Nucleus accumbens (tissue), 56 donors: ENCODE measurements at regions not wholly inside any gene's neighbourhood (a gene's known extent, or its start where the extent isn't known, plus 50 kb on each side); places are given as distances from the start of the nearest gene placed in this dataset.
"Not testable (repeated sequence)": the region's sequence is repeated elsewhere in the genome, so short reads cannot be mapped to it uniquely, and the experiment has no call there.

Experiments
- DNase-seq, 56 donors: peaks; one replicate each; lab custom pipeline; 2025; lab: John Stamatoyannopoulos, UW

DNA sequence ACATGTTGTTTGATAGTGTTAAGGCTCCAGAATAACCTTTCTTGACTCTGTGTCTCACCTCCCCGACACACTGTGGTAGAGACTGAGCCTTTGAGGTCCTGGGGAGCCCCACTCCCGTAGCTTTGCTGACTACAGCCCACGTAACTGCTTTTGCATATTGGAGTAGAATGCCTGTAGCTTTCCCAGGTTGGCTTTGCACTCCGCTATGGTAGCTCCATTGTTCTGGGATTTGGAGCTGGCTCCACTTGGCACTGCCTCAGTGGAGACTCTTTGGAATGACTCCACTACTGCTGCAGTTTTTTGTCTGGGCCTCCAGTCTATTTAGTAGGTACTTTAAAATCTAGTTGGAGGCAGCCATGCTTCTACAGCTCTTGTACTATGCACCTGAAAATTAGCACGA is 56.2 kb upstream of the ANXA1 start:
- DNase-seq, result peak in 9 of 56 donors; percentile 3 to 41 (median 11)

- DNase-seq, result no peak
Observed at GRCh38 chr9:73093740-73094379, 57.8 kb upstream of the ANXA1 start.

DNA sequence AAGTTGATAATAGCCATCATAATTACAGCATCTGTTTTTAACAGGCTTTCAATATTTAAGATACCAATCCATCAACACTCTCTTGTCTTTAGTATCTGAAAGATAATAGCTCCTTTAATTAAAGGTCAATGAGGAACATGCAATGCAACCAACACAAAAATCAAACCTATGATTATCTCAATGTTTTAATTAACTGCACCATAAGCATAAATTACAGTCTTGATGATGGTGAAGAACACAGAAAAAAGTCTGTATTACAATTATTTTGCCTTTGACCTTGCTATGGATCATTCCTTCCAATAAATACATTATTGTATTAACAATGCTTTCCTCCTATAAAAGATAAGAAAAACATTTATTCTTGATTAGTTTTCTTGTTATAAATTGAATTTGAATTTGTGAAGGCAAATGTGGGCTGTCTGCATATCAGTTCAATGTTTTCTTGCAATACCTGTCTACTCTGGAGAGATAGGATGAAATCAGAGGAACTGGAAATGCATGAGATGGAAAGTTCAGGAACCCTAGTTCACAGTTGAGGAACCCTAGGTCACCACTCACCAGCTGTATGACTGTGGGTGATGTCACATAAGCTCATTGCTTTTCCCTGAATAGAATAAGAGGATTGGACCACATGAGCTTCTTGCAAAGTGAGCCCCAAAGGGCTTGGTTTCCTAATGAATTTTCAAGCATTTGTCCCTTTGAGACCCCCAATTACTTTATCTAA is 58.5 kb upstream of the ANXA1 start:
- no peak for DNase-seq

- no peak for DNase-seq
Observed at GRCh38 chr9:73091909-73092308, 59.8 kb upstream of the ANXA1 start.

DNA sequence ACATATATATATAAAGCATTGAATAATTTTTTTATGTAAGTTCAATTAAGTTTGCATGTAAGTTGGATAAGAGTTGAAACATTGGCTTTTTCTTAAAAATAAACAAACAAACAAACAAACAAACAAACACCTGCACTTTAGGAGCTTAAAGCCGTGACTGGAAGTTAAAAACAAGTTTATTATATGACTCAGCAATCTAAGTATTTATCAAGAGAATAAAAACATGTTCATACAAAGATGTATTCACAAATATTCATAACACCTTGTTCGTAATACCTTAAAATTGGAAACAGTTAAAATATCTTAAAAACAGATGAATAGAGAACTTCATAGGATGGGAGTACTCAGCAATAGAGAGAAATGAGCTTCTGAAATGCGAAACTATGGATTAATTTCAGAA is 61.5 kb upstream of the ANXA1 start:
- no peak for DNase-seq

DNA sequence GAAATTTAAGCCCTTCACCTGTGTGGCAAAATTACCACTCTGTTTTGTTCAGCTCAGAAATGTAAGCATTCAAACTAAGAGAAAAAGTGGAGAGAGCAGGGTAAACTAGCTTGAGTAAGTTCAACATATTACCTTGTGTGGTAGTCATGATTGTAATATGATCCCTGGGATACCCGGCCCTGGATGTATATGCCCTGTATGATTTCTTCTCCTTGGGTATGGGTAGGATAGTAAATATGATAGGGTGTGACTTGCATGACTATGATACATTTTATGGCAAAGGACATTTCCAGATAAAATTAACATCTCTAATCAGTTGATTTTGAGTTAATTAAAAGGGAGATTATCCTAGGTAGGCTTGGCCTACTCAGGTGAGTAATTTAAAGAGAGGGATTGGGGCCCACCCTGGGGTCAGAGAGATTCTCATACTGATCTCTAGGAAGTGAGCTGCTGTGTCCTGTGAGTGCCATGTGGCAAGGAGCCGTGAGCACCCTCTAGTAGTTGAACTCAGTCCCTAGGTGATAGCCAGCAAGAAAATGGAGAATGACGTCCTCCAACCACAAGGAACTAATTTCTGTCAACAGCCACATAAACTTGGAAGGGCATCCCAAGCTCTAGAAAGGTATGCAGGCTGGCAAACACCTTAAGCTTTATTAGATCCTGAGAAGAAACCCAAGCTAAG is 62.2 kb upstream of the ANXA1 start:
- DNase-seq, result no peak

- DNase-seq, result not testable (repeated sequence)
Observed at GRCh38 chr9:73087876-73088275, 63.8 kb upstream of the ANXA1 start.

DNA sequence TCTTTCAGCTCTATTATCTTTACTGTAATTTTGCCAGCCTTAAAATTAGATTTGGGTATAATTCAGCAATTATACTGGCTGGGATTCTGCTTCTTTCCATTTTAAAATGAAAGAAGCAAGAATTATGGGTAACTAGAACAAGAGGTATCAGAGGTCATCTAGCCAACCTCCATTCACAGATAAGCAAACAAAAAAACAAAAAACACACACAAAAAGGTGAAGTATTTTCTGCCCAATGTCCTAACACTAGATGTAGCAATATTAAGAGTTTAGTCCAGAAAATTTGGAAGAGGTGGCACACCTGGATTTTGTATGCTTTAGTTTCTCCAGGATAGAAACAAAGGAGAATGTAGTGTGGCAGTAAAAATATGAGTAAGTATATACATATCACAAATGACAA is 68.1 kb upstream of the ANXA1 start:
- DNase-seq, result no peak

DNA sequence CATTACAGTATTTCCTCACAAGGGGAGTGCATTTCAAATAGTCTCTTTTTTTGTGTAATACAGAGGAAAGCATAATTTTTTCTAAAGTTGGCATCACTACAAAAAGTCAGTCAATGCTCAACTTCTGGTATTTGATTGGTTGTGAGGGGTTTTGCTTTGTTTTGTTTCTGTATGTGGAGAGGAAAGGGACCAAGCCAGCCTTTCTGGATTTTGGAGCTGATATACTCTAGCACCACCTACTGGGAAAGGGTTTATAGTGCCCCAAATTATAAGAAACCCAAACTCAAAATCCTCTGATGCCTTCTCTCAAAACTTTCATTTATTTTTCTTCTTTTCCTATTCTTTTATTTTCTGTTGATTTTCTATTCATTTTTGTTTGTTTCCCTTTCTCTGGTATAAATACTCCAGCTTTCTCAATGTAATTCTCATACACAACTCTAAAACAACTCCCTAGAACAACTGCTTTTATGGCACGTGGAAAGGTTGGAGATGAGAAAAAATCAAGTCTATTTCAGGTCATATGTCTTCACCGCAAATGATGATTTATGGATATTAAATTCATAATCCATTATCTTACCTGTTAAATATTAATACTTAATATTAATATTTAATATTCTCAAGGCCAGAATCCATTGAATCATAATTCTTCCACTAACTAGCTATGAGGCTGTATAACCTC is 69.5 kb upstream of the ANXA1 start:
- DNase-seq, result no peak

DNA sequence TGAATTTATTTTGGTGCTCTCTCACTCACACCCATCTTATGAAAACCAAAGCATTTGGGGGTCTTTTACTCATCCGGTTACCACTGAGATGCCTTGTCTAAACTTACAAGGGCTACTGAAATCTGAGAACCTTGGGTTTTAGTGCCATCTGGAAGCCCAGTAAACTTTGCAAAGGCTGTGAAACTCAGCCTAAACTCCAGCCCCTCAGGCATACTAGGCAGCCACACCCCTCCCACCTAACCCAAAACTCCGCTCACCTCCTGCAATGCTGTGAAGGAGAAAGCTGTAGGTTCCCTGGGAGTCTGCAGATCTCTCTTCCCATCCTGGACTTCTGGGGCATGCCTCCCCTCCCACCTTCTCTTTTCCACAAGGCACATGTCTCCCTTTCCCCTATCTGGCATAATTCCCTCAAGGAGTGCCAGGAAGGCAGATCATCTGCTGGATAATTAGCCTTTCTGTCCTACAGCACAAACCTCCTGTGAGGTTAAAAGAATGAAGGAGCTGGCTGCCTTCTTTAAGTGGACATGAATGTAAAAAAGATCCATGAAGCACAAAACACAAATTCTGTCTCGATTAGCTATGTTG is 71.5 kb upstream of the ANXA1 start:
- no peak for DNase-seq

DNA sequence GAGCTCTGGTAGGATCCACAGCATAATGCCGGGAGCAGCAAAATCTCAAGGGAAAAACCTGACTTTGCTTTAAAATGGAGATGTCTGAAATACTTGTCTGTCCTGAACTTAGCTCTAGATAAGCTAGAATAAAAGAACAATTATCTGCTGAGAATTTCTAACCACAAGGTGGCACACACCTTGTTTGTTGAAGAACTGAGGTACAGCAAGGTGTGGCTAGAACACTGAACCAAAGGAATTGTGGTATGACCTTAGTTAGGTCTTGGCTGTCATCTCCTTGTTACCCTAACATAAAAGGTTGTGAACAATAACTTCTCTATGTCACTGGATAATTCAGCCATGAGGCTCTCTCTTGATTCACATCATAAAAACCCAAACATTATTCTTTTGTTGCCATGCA is 72.3 kb upstream of the ANXA1 start:
- no peak for DNase-seq

DNA sequence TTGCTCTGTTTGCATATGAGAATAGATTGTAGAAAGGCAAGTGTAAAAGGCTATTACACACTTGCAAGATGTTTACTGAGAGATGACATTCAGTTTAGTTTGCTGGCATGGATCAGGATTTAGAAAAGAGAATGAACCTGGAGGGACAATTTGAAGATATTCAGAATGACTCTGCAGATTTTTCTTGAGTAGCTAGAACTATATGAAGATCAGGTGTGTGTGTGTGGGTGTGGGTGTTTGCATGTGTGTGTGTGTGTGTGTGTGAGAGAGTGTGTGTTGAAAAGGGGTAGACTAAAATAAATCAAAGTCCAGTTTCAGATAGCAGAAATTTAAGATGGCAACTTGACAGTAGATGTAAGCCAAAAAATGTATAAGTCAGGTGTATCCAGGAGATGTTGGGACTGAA is 74.0 kb upstream of the ANXA1 start:
- DNase-seq, result no peak

DNA sequence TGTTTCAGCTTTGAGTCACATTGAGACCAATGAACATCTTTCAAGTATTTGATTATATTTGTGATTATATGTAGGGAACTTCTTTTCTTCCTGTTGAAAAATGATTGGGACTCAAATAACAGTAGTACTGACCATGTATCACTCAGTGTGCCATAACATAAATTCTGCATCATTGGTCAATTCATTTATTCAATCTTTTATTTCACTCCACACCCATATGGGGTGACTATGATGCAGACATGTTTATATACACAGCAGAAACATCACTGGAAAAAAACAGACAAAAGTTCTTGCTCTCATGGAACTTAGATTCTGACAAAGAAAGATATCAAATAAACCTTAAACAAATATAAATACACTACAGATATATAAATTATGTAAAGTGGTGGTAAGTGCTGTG is 74.7 kb upstream of the ANXA1 start:
- DNase-seq, result no peak

- DNase-seq, result no peak
Observed at GRCh38 chr9:73074176-73074708, 77.4 kb upstream of the ANXA1 start.

DNA sequence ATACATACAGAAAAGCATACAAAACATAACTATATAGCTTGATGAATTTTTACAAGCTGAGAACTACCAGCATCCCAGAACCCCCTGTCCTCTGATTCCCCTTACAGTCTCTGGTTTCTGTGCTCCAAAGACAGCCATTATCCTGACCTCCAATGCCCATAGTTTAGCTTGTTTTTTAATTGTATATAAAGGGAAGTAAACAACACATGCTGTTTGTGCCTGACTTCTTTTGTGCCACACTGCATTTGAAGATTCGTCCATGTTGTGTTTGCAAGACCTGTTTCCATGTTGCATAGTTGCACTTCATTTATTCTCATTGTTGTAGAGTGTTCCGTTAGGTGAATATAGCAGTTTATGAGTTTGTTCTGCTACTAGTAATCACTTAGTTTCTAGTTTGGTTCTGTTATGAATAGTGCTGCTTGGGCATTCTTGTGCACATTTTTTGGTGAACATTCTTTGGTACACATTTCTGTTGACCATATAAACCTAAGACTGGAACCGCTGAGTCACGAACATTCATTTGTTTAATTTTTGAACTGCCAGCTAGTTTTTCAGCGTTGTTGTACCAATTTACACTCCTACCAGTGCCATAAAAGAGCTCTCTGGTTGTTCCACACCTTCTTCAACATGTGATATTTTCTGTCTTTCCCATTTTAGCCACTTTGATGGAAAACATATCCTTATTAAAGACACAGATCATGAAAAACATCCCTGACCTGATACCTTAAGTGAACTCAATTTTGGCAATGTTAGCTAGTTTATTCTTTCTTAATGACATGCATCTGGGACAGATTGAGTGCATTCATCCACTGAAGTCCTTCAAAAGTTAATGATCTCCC is 78.1 kb upstream of the ANXA1 start:
- DNase-seq, result no peak

DNA sequence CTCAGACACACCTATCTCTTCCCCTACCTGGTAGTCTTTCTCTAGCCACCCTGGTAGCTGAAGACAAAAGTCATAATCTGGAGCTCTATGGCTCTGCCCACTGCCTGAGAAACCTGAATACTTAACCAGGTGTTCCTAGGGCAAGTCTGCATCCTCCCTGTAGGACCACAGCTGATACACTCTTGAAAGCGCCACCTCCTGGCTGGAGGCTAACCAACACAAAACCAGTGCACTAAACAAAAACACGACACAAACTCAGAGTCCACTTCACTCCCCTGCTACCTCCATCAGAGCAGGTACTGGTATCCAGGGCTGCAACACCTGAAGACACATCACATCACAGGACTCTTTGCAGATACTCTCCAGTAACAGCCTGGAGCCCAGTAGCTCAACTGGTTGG is 84.6 kb upstream of the ANXA1 start:
- DNase-seq, result no peak

DNA sequence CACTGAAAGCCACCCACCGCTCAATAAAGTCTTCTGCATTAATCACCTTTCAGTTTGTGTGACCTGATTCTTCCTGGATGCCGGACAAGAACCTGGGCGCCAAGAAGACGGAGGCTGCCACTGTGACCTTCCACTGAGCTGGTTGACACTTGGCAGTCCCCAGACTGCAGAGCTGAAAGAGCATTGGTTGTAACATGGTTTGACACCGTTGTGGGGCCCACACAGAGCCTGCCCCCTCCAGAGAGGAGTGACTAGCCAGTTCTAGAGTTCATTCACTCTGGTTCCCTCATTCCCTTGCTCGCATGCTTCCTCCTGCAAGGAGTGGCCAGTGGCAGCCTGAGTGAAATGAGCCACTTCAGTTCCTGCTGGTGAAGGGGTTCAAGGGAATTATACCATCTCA is 86.2 kb upstream of the ANXA1 start:
- peak in 6 of 56 donors; percentile 2 to 21 (median 6) for DNase-seq

DNA sequence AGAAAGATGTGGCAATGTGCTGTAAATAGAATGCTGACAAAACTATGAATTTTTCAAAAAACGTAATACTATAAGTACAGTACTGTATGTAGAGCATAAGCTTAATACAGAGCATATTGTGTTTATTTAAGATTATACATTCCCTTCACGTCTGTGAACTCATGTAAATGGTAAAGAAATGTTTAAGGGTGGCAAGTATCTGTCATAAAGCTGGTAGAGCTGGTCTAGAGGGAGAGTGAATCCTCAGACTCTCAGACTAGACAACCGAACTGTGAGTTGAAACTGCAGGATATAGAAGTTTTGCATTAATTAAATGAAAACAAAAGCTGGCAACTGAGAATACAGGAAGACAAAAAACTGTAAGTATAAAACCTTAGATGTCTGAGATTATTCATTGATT is 87.3 kb upstream of the ANXA1 start:
- DNase-seq, result no peak

DNA sequence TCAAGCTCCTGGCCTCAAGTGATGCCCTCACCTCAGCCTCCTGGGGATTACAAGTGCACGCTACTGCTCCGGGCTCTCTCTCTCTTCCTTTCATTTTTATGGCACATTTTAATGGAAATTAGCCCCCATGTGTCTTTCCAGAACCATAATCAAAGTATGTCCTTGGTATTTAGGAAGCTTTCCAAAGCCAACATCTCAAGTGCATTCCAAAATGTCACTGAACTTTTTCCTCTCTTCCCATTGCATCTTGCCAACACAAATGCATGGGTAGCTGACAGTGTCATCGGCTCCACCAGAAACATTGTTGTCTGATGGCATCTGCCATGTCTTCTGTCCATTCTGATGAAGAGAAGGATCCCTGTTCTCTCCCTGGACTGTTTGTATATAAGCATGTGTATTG is 90.5 kb upstream of the ANXA1 start:
- DNase-seq, result no peak

GRCh38 chr9:73059247-73059646 is 92.4 kb upstream of the ANXA1 start:
- DNase-seq, result no peak
